ENCODE measurements at regions not wholly inside any gene's neighbourhood (a gene's known extent, or its start where the extent isn't known, plus 50 kb on each side); places are given as distances from the start of the nearest gene placed in this dataset.
"Not testable (repeated sequence)": the region's sequence is repeated elsewhere in the genome, so short reads cannot be mapped to it uniquely, and the experiment has no call there.

DNA sequence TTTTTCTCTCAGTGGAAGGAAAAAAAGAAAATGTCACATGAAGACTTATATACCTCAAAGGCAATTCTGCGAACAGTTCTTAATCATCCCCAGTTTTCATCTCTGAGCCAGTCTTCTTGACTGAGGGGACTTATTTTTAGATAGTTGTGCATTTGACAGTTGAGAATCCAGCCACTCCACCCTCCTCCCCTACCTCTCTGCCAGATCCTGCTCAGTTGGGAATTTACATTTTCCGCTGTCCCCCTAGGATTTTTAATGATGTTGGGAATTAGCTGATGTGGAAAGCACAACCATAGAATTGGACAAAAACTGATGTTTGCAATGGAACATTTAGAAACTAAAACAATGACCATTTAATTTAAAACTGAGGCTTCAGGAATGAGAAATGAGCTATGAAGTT, 194.3 kb upstream of the PIK3R1 start (continued):
- TF ChIP-seq TSHZ2 (CRISPR knock-in tag; IDR thresholded peaks at IDR 0.05): no peak
- no peak for TF ChIP-seq GLIS3 (CRISPR knock-in tag; IDR thresholded peaks at IDR 0.05)
- no peak for TF ChIP-seq ESRRG (CRISPR knock-in tag; IDR thresholded peaks at IDR 0.05)
- TF ChIP-seq, protein P1, sequence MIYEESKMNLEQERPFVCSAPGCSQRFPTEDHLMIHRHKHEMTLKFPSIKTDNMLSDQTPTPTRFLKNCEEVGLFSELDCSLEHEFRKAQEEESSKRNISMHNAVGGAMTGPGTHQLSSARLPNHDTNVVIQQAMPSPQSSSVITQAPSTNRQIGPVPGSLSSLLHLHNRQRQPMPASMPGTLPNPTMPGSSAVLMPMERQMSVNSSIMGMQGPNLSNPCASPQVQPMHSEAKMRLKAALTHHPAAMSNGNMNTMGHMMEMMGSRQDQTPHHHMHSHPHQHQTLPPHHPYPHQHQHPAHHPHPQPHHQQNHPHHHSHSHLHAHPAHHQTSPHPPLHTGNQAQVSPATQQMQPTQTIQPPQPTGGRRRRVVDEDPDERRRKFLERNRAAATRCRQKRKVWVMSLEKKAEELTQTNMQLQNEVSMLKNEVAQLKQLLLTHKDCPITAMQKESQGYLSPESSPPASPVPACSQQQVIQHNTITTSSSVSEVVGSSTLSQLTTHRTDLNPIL (CRISPR knock-in tag; IDR thresholded peaks at IDR 0.05; ENCODE audit: low read depth): no peak
- TF ChIP-seq ZC3H10 (CRISPR knock-in tag; IDR thresholded peaks at IDR 0.05): no peak

GRCh38 chr5:68020461-68020969, 195.0 kb upstream of the PIK3R1 start:
- not testable (repeated sequence) for ATAC-seq

DNA sequence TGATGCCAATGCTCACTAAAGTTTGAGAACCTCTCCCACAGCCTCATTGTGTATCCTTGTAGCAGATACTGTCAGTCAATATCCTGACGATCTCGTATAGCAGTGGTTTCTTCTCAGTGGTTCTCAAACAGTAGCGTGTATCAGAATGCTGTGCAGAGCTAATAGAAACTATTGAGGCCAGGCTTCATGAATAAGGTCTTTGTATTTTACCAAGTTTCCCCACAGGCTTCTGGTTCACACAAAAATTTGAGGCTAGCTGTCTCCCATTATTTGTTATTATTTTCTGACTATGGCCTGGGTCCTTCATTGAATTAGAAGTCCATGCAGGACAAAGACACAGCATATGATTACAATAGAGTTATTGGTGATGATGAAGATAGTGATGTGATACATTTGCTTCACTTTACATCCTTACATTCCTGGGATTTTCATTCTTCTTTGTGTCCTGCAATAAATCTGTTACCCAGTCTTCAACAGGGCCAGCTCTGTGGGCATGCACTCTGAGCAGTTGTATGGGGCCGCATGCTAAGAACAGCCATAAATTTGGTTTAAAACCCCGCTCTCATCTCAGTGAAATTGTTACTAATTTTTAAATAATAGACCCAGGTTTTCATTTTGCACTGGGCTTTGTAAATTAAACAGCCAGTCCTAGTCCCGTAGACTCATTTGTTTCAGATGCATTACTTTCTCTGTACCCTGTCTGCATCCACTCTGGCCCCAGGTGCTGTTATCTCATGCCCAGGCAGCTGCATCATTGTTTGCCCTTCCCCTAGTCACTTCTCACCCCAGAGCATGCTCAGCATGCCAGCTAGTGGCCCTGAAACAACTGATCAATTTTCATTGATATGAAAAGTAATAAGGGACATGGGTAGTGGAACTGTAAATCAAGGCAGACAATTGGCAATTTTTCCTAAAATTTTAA, 199.9 kb upstream of the PIK3R1 start:
- ATAC-seq: no peak
- no peak for TF ChIP-seq ZFP3 (CRISPR knock-in tag; IDR thresholded peaks at IDR 0.05)

DNA sequence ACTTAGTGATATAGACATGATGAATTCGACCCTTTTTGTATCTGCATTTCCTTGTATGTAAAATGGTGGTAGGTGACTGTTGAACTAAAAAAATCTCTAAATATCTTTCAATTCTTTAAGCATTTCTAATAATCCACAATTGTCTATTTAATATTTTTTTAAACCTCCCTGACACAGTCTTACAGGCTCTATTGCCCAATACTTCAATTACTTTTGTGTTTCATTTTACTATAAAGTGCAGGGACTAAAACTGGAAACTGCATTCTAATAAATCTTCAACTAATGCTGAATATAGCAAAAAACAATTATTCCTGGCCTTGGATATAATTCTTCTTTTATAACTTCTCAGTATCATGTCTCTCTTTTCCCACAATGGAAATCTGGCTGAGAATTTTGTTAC, 202.7 kb upstream of the PIK3R1 start:
- TF ChIP-seq ESRRG (CRISPR knock-in tag; IDR thresholded peaks at IDR 0.05): no peak
- TF ChIP-seq OSR1 (CRISPR knock-in tag; IDR thresholded peaks at IDR 0.05): no peak
- TF ChIP-seq, protein P2, sequence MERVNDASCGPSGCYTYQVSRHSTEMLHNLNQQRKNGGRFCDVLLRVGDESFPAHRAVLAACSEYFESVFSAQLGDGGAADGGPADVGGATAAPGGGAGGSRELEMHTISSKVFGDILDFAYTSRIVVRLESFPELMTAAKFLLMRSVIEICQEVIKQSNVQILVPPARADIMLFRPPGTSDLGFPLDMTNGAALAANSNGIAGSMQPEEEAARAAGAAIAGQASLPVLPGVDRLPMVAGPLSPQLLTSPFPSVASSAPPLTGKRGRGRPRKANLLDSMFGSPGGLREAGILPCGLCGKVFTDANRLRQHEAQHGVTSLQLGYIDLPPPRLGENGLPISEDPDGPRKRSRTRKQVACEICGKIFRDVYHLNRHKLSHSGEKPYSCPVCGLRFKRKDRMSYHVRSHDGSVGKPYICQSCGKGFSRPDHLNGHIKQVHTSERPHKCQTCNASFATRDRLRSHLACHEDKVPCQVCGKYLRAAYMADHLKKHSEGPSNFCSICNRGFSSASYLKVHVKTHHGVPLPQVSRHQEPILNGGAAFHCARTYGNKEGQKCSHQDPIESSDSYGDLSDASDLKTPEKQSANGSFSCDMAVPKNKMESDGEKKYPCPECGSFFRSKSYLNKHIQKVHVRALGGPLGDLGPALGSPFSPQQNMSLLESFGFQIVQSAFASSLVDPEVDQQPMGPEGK (CRISPR knock-in tag; IDR thresholded peaks at IDR 0.05; ENCODE audit: borderline replicate concordance): no peak
- ATAC-seq: no peak

- no peak for ATAC-seq
- TF ChIP-seq ESRRG (CRISPR knock-in tag; IDR thresholded peaks at IDR 0.05) (no peak), OSR1 (CRISPR knock-in tag; IDR thresholded peaks at IDR 0.05) (no peak), TSHZ2 (CRISPR knock-in tag; IDR thresholded peaks at IDR 0.05) (no peak), ISL1 (CRISPR knock-in tag; IDR thresholded peaks at IDR 0.05) (no peak), CSRNP3 (CRISPR knock-in tag; IDR thresholded peaks at IDR 0.05) (no peak), CSDC2 (CRISPR knock-in tag; IDR thresholded peaks at IDR 0.05) (no peak), ARNTL (CRISPR knock-in tag; IDR thresholded peaks at IDR 0.05; ENCODE audit: borderline replicate concordance, low read depth) (no peak)
- TF ChIP-seq, protein P1 (CRISPR knock-in tag; IDR thresholded peaks at IDR 0.05; ENCODE audit: low read depth): no peak
- TF ChIP-seq, protein P3, sequence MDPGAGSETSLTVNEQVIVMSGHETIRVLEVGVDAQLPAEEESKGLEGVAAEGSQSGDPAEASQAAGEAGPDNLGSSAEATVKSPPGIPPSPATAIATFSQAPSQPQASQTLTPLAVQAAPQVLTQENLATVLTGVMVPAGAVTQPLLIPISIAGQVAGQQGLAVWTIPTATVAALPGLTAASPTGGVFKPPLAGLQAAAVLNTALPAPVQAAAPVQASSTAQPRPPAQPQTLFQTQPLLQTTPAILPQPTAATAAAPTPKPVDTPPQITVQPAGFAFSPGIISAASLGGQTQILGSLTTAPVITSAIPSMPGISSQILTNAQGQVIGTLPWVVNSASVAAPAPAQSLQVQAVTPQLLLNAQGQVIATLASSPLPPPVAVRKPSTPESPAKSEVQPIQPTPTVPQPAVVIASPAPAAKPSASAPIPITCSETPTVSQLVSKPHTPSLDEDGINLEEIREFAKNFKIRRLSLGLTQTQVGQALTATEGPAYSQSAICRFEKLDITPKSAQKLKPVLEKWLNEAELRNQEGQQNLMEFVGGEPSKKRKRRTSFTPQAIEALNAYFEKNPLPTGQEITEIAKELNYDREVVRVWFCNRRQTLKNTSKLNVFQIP (CRISPR knock-in tag; IDR thresholded peaks at IDR 0.05; ENCODE audit: borderline replicate concordance, low read depth): no peak
These were observed 203.1 kb upstream of the PIK3R1 start for GRCh38 chr5:68012429-68012828.

All from SK-N-SH treated with all-trans-retinoic acid at 6 μM for 48 hours (cell line).